ENCODE measurements at regions not wholly inside any gene's neighbourhood (a gene's known extent, or its start where the extent isn't known, plus 50 kb on each side); places are given as distances from the start of the nearest gene placed in this dataset.
A peak's percentile ranks its signal among the peaks of the same experiment; 100 is the strongest.

DNA sequence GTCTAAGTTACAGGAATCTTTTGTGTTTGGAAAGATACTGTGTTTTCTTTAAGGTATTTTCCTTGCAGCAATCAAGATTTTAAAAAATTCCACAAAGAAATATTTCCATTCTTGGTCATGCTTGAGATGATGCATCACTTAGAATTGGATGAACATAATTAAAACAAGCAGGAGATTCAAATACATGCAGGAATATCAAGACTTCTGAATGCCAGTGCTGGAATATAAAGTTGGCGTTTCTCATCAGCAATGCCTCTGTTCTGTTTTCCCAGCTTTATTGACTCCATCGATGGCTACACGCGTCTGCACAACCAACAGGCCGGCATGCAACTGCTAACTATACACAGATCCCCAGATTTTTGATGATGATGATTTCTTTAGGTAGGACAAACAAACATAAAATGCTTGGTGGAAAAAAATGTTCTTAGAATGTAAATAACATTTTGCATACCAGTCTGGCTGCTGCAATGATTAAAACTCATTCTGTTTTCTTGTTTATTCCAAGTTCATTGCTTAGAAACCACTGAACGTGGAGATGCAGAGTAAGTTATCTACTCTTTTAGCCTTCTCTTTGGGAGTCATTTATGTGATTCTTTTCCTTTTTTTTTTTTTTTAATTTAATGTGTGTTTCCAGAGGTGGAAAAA is 91.3 kb upstream of the FAM171A1 start:
- H3K9me3 ChIP-seq (ENCODE audit: severe bottlenecking) = no peaks in the 10 kb centered on the region
- TF ChIP-seq, protein P1, sequence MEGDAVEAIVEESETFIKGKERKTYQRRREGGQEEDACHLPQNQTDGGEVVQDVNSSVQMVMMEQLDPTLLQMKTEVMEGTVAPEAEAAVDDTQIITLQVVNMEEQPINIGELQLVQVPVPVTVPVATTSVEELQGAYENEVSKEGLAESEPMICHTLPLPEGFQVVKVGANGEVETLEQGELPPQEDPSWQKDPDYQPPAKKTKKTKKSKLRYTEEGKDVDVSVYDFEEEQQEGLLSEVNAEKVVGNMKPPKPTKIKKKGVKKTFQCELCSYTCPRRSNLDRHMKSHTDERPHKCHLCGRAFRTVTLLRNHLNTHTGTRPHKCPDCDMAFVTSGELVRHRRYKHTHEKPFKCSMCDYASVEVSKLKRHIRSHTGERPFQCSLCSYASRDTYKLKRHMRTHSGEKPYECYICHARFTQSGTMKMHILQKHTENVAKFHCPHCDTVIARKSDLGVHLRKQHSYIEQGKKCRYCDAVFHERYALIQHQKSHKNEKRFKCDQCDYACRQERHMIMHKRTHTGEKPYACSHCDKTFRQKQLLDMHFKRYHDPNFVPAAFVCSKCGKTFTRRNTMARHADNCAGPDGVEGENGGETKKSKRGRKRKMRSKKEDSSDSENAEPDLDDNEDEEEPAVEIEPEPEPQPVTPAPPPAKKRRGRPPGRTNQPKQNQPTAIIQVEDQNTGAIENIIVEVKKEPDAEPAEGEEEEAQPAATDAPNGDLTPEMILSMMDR (IDR thresholded peaks at IDR 0.05; ENCODE audit: poor library complexity, severe bottlenecking) = no peak
- H3K36me3 ChIP-seq (ENCODE audit: low read depth) = no peaks in the 10 kb centered on the region
- H3K27me3 ChIP-seq (ENCODE audit: insufficient read depth, poor library complexity, severe bottlenecking) = no peaks in the 10 kb centered on the region
- no peak overlapping the region for H3K4me3 ChIP-seq (ENCODE audit: severe bottlenecking)
- DNase-seq (ENCODE audit: low spot score) (no peak), ATAC-seq (ENCODE audit: low read depth) (no peak)
- no peak overlapping the region for H3K27ac ChIP-seq (ENCODE audit: poor library complexity, severe bottlenecking)
- H3K4me1 ChIP-seq (ENCODE audit: insufficient read depth, poor library complexity, severe bottlenecking) = no peaks in the 10 kb centered on the region

DNA sequence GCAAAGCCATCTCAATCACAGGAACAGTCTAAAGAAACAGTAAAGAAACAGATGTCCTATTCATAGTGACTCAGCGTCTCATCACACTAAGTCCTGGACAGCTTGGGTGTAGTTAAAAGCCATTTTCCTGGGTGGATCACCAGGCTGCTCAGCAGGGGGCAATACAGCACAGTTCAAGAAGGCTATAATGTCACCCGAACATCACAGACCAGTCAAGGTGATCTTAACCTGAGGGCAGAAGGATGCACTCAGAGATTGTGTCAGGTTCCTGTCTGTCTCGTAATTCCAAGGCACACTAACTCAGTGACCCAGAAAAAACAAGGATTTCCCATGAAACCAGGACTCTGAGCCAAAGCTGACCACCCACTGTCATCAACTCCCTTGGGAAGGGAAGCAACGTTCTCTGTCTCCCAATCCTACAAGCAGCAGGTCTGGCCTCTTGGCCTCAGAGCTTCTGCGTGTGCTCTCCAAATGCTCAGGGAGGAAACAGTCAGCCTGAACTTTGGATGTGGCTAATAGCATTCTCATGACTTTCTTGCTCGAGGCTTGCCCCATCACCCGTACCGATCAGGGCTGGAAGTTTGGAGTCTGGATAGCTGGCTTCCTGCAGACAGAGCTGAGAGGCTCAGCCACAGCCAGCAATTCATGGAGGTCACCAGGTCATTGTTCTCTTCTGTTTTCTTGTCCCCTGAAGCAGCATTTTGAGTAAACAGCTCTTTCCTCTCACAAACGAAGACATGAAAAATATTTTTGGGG is 90.4 kb upstream of the FAM171A1 start:
- H3K27ac ChIP-seq (ENCODE audit: poor library complexity, severe bottlenecking) = no peak overlapping the region
- no peak for DNase-seq (ENCODE audit: low spot score)
- peaks cover under 1% of the 10 kb centered on the region for H3K27me3 ChIP-seq (ENCODE audit: insufficient read depth, poor library complexity, severe bottlenecking)
- H3K4me3 ChIP-seq (ENCODE audit: severe bottlenecking) = no peak overlapping the region
- no peaks in the 10 kb centered on the region for H3K9me3 ChIP-seq (ENCODE audit: severe bottlenecking)
- TF ChIP-seq, protein P1 (IDR thresholded peaks at IDR 0.05; ENCODE audit: poor library complexity, severe bottlenecking) = peak; percentile 33
- H3K4me1 ChIP-seq (ENCODE audit: insufficient read depth, poor library complexity, severe bottlenecking) = no peaks in the 10 kb centered on the region
- peak; percentile 63 for ATAC-seq (ENCODE audit: low read depth)
- no peaks in the 10 kb centered on the region for H3K36me3 ChIP-seq (ENCODE audit: low read depth)

DNA sequence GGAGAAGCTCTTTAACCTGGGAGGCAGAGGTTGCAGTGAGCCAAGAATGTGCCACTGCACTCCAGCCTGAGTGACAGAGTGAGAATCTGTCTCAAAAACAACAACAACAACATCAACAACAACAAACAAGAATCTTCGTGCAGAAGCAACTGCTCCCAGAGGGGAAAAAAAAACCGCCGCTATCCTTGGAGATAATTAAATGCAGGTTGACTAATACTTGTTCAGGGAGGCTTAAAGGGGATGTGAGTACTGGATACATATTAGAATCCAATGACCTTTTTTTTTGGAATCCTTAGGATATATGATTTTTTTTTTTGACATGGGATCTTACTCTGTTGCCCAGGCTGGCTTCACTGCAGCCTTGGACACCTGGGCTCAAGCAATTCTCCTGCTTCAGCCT is 89.6 kb upstream of the FAM171A1 start:
- Histone ChIP-seq H3K9me3 (ENCODE audit: severe bottlenecking) (no peaks in the 10 kb centered on the region), H3K36me3 (ENCODE audit: low read depth) (no peaks in the 10 kb centered on the region), H3K27ac (ENCODE audit: poor library complexity, severe bottlenecking) (no peak overlapping the region), H3K4me3 (ENCODE audit: severe bottlenecking) (no peak overlapping the region), H3K4me1 (ENCODE audit: insufficient read depth, poor library complexity, severe bottlenecking) (no peaks in the 10 kb centered on the region), H3K27me3 (ENCODE audit: insufficient read depth, poor library complexity, severe bottlenecking) (peaks cover 4% of the 10 kb centered on the region)
- ATAC-seq (ENCODE audit: low read depth) = no peak
- no peak for DNase-seq (ENCODE audit: low spot score)
- TF ChIP-seq, protein P1 (IDR thresholded peaks at IDR 0.05; ENCODE audit: poor library complexity, severe bottlenecking) = no peak

DNA sequence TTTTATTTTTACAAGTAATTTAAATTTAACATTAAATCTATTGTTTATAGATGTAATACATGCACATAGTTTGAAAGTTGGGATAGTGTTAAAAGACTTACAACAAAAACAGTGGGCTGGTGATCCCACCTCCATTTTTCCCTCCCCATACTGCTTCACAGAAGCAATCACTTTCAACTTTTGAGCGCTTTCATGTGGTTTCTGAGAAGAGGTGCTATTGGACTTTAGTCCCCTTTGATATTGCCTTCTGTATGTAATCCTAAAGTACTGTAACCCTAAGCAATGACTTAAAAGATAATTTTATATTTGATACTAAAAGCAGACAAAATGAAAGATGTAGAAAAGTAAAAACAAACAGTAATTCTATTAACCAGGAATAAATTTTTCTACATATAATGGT is 88.1 kb upstream of the FAM171A1 start:
- Histone ChIP-seq H3K36me3 (ENCODE audit: low read depth) (no peaks in the 10 kb centered on the region), H3K4me1 (ENCODE audit: insufficient read depth, poor library complexity, severe bottlenecking) (no peaks in the 10 kb centered on the region), H3K27ac (ENCODE audit: poor library complexity, severe bottlenecking) (no peak overlapping the region), H3K27me3 (ENCODE audit: insufficient read depth, poor library complexity, severe bottlenecking) (peaks cover 4% of the 10 kb centered on the region), H3K4me3 (ENCODE audit: severe bottlenecking) (no peak overlapping the region), H3K9me3 (ENCODE audit: severe bottlenecking) (no peaks in the 10 kb centered on the region)
- ATAC-seq (ENCODE audit: low read depth) = no peak
- DNase-seq (ENCODE audit: low spot score) = no peak
- TF ChIP-seq, protein P1 (IDR thresholded peaks at IDR 0.05; ENCODE audit: poor library complexity, severe bottlenecking) = no peak

DNA sequence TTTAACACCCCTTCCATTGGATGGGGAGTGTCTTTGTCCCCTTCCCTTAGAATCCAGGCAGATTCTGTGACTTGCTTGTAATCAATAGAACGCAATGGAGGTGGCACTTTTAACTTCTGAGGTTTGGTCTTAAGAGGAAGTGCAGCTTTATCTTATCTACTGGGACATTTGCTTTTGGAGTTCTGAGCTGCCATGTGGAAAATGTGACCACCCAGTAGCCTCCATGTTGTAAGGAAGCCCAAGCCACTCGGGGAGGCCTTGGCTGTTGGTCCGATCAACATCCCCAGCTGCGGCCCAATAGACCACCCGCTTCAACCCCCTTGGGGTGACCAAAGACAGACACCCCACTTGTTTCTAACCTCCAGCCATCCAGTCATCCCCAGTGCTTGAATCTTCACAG is 86.3 kb upstream of the FAM171A1 start:
- TF ChIP-seq, protein P1 (IDR thresholded peaks at IDR 0.05; ENCODE audit: poor library complexity, severe bottlenecking) = no peak
- no peaks in the 10 kb centered on the region for H3K9me3 ChIP-seq (ENCODE audit: severe bottlenecking)
- peaks cover 4% of the 10 kb centered on the region for H3K27me3 ChIP-seq (ENCODE audit: insufficient read depth, poor library complexity, severe bottlenecking)
- ATAC-seq (ENCODE audit: low read depth) (no peak), DNase-seq (ENCODE audit: low spot score) (no peak)
- no peak overlapping the region for H3K4me3 ChIP-seq (ENCODE audit: severe bottlenecking)
- H3K36me3 ChIP-seq (ENCODE audit: low read depth) = no peaks in the 10 kb centered on the region
- no peak overlapping the region for H3K27ac ChIP-seq (ENCODE audit: poor library complexity, severe bottlenecking)
- H3K4me1 ChIP-seq (ENCODE audit: insufficient read depth, poor library complexity, severe bottlenecking) = no peaks in the 10 kb centered on the region

All from RWPE2 (cell line).